Activated gamma-delta T cell treated with Interleukin-2 at 50 U/mL for 16 hours (primary cell): ENCODE measurements at regions not wholly inside any gene's neighbourhood (a gene's known extent, or its start where the extent isn't known, plus 50 kb on each side); places are given as distances from the start of the nearest gene placed in this dataset.
"Not testable (repeated sequence)": the region's sequence is repeated elsewhere in the genome, so short reads cannot be mapped to it uniquely, and the experiment has no call there.

Experiments used
- DNase-seq: peaks from one replicate; pipeline ENCODE4 v3.0.0-alpha.2; 2020

GRCh38 chr18:76715012-76715610 lies 107.2 kb upstream of the ZNF236 start:
- DNase-seq = no peak

GRCh38 chr18:76713432-76713831 lies 108.9 kb upstream of the ZNF236 start:
- no peak for DNase-seq

- DNase-seq = no peak
Measured at GRCh38 chr18:76712511-76713140, 109.7 kb upstream of the ZNF236 start.

DNA sequence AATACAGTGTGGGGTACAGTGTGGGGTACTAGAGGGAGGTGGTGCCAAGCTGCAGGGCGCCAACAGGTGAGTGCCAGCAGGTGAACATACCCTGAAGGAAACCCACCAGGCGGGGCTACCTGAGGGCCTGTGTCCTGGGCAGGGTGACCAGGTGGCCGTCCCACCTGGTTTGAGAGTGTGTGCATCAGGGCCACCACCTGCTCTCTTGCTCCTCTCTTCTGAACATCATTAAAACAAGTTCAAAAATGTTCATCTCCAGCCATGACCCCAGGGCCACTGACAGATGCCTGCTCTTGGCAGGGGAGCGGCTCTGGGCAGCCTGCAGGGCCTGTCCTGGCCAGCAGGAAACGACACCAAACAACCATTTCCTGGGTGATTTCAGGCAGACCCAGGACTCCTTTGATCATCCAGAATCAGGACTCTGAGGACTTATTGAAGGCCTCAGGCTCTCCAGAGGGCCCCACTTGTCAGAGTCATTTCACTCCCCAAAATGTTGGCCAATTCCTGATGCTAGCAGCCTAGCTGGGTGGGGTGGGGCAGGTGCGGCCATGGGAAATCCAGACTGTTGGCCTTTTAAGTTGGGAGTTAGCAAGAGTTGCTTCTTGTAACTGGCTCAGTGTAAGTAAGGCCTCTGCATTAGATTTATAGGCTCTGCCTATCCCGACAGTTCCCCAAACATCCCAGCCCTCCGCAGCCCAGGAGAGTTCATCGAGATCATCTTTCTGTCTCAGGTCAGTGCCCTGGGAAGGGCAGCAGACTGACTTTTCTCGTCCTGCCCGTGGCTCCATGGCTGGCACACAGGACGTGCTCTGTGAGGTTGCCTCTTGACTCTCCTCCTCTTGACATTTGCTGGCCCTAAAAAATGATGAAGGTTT lies 111.5 kb upstream of the ZNF236 start:
- no peak for DNase-seq

GRCh38 chr18:76709659-76710645 lies 112.4 kb upstream of the ZNF236 start:
- DNase-seq = peak; percentile 53

- DNase-seq = no peak
Measured at GRCh38 chr18:76708722-76709353, 113.5 kb upstream of the ZNF236 start.

- no peak for DNase-seq
Measured at GRCh38 chr18:76708071-76708721, 114.2 kb upstream of the ZNF236 start.

GRCh38 chr18:76707534-76707933 lies 114.8 kb upstream of the ZNF236 start:
- no peak for DNase-seq

DNA sequence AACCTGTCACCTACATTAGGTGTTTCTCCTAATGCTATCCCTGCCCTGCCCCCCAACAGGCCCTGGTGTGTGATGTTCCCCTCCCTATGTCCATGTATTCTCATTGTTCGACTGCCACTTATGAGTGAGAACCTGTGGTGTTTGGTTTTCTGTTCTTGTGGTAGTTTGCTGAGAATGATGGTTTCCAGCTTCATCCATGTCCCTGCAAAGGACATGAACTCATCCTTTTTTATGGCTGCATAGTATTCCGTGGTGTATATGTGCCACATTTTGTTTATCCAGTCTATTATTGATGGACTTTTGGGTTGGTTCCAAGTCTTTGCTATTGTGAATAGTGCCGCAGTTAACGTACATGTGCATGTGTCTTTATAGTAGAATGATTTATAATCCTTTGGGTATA lies 117.8 kb upstream of the ZNF236 start:
- not testable (repeated sequence) for DNase-seq

GRCh38 chr18:76699923-76700322 lies 122.4 kb upstream of the ZNF236 start:
- DNase-seq = no peak

- DNase-seq = no peak
Measured at GRCh38 chr18:76697441-76697901, 124.9 kb upstream of the ZNF236 start.

DNA sequence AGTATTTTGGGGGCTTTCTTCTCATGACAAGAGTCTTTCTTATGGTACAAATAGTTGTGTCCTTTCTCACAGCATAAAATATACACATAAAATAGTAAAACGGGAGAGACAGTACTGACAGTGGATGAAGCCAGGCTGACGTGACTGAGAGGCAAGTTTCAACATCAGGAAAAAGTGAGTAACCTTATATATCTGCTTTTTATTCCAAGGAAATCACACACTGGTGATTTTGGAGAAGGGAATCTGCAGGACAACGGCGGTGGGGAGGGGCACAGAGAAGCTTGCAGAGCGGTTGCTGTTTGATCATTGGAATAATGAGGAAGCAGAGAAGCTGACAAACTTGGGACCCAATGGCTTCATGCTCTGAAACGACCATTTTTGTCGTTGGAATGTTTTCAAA lies 130.6 kb upstream of the ZNF236 start:
- no peak for DNase-seq

GRCh38 chr18:76689646-76690264 lies 132.6 kb upstream of the ZNF236 start:
- DNase-seq = no peak

- no peak for DNase-seq
Measured at GRCh38 chr18:76688724-76689472, 133.5 kb upstream of the ZNF236 start.

GRCh38 chr18:76687304-76687962 lies 134.9 kb upstream of the ZNF236 start:
- no peak for DNase-seq

- no peak for DNase-seq
Measured at GRCh38 chr18:76686737-76687231, 135.6 kb upstream of the ZNF236 start.

- DNase-seq = no peak
Measured at GRCh38 chr18:76685860-76686259, 136.5 kb upstream of the ZNF236 start.

- DNase-seq = no peak
Measured at GRCh38 chr18:76685402-76685801, 137.0 kb upstream of the ZNF236 start.

DNA sequence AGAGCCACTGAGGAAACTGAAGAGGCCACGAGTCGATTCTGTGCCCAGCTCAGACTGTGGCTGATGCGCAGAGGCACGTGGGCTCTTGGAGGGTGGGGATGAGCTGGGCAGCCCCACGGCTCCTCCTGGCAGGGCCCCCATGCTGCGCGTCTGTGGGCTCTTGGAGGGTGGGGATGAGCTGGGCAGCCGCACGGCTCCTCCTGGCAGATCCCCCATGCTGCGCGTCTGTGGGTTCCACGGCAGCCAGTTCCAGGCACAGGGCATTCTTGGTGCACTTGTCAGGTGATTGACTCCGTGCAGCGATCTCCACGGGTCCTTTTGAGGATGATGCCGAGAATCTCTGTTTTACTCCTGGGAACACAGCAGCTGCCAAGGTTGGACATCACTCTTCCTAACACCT lies 138.1 kb upstream of the ZNF236 start:
- DNase-seq = no peak

DNA sequence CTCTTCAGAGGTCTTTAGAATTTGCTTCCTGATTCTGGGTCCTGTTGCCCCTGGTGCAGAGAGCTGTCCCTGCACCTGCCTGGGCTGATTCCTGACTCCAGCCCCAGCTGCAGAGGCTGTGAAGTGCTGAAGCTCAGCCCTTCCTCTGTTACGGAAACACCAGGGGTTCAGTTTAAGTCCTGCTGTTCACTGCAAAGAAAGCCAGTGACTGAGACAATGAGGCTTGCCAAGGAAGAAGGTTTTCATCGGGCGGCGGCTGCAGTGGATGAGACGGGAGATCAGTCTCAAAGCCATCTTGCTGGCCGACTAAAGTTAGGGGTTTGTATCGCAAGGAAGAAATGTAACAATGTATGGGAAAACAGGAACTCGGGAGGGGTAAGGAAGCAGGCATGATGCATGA lies 142.4 kb upstream of the ZNF236 start:
- no peak for DNase-seq
